Sigmoid colon (tissue), 6 donors: ENCODE measurements at regions not wholly inside any gene's neighbourhood (a gene's known extent, or its start where the extent isn't known, plus 50 kb on each side); places are given as distances from the start of the nearest gene placed in this dataset.

Source experiments
- DNase-seq: peaks from one replicate; pipeline ENCODE4 v3.0.0-alpha.2; 2019
- H3K27ac ChIP-seq, 4 donors: fragments of 200-600 bp; sonication (generic); one replicate each; pipeline ENCODE4 v1.5.1; 2016 to 2019; ENCODE audit warnings: mild to moderate bottlenecking in 1 of 4
- H3K27me3 ChIP-seq, 3 donors: fragments of 200-600 bp; sonication (generic); one replicate each; pipeline ENCODE4 v1.5.1; 2019; ENCODE audit warnings: mild to moderate bottlenecking in 1 of 3
- H3K36me3 ChIP-seq, 4 donors: fragments of 200-600 bp; sonication (generic); one replicate each; pipeline ENCODE4 v1.5.1; 2016 to 2019
- H3K4me1 ChIP-seq, 4 donors: fragments of 200-600 bp; sonication (generic); one replicate each; pipeline ENCODE4 v1.5.1; 2017 to 2019
- H3K4me3 ChIP-seq, 4 donors: fragments of 200-600 bp; sonication (generic); one replicate each; pipeline ENCODE4 v1.5.1; 2017 to 2019; ENCODE audit warnings: mild to moderate bottlenecking in 2 of 4, moderate library complexity in 1 of 4
- H3K9me3 ChIP-seq, 4 donors: fragments of 200-600 bp in 3 of 4; sonication (generic) in 3 of 4; one replicate each; pipeline versions ENCODE4 v1.5.1 to v1.6.1; 2013 to 2019
- CTCF ChIP-seq, 4 experiments: fragments of 450-650 bp in 3 of 4; fragments of 200-600 bp in 1 of 4; IDR thresholded peaks; one replicate each; pipeline ENCODE4 v1.5.1; 2016 to 2019; ENCODE audit warnings: antibody characterized with exemption in 4 of 4, mild to moderate bottlenecking in 3 of 4, moderate library complexity in 2 of 4
- EP300 ChIP-seq, 4 donors: sonication (generic); formaldehyde crosslinking; IDR thresholded peaks; one replicate each; pipeline ENCODE4 v1.6.1; 2017; ENCODE audit warnings: antibody characterized with exemption in 4 of 4
- POLR2A ChIP-seq, 2 donors: fragments of 450-650 bp; IDR thresholded peaks; one replicate each; pipeline ENCODE4 v1.6.1; 2016; ENCODE audit warnings: antibody characterized with exemption in 2 of 2, mild to moderate bottlenecking in 2 of 2, moderate library complexity in 2 of 2
- POLR2AphosphoS5 ChIP-seq, 4 donors: sonication (generic); formaldehyde crosslinking; IDR thresholded peaks; one replicate each; pipeline ENCODE4 v1.6.1; 2017; ENCODE audit warnings: antibody characterized with exemption in 4 of 4
- WGBS, 2 donors: extraction: QIAGEN DNeasy Blood & Tissue Kit; methylation state at CpG; one replicate each; pipeline ENCODE4 v1.1.7; 2013; 5-methylcytosine and 5-hydroxymethylcytosine counted together
- intact Hi-C: fragments of 100-400 bp; cut with DNase I; formaldehyde crosslinking; loops from one replicate; pipeline ENCODE4 v1.15.1; 2023
- donor health status: healthy with polysubstance abuse.
- donor health status: healthy.

DNA sequence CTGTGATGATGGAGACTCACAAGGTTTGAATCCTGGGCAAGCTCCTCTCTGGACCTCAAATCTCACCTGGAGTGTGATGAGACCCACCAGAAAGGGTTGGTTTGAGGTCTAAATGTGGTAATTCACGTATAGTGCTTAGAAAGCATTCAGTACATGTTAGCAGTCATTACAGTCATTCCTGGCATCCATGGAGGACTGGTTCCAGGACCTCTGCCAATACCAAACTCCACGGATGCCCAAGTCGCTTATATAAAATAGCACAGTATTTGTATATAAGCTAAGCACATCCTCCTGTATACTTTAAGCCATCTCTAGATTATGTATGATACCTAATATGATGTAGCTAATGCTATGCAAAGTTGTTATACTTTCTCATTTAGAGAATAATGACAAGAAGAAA is 67.6 kb upstream of the CYP2D6 start:
- Histone ChIP-seq H3K4me1 (peaks cover 0 to 3% (median 0%) of the 10 kb centered on the region in 4 donors), H3K27ac (no peak overlapping the region), H3K4me3 (no peak overlapping the region), H3K27me3 (no peaks in the 10 kb centered on the region), H3K9me3 (no peaks in the 10 kb centered on the region), H3K36me3 (no peaks in the 10 kb centered on the region)
- 83% methylated on average over 3 of the region's 3 CpGs for WGBS, 2 donors
- no peak for TF ChIP-seq POLR2AphosphoS5 (IDR thresholded peaks at IDR 0.05)
- no peak for TF ChIP-seq POLR2A (IDR thresholded peaks at IDR 0.05)
- TF ChIP-seq EP300 (IDR thresholded peaks at IDR 0.05), result no peak
- no peak for TF ChIP-seq CTCF (IDR thresholded peaks at IDR 0.05)
- intact Hi-C loops, result no loop called here
- DNase-seq, result no peak

DNA sequence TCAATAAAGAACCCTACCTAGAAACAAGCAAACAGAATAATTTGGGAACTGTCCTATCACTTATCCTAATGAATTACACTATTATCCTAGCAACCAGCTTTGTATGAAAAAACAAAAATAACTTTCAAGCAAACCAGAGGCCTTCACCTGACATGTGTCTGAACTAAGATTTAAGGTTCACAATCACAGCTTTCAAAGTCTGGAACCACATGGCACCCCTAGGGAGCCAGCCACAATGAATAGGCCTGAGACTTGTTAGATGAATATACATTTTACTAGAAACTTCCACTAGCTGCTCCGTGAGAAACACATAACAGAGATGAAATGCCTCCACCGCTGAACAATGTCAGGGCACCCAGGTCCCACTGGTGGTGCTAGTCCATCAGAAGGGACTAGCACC is 65.8 kb upstream of the CYP2D6 start:
- no peak overlapping the region for H3K4me3 ChIP-seq
- WGBS, 2 donors, result 89 to 97% methylated on average over 2 of the region's 2 CpGs
- no peak for DNase-seq
- H3K4me1 ChIP-seq, result peaks cover 0 to 10% (median 2%) of the 10 kb centered on the region in 4 donors
- H3K27me3 ChIP-seq, result no peaks in the 10 kb centered on the region
- H3K27ac ChIP-seq, result no peak overlapping the region
- TF ChIP-seq EP300 (IDR thresholded peaks at IDR 0.05), result no peak
- no peak for TF ChIP-seq CTCF (IDR thresholded peaks at IDR 0.05)
- no peak for TF ChIP-seq POLR2A (IDR thresholded peaks at IDR 0.05)
- no peak for TF ChIP-seq POLR2AphosphoS5 (IDR thresholded peaks at IDR 0.05)
- no peaks in the 10 kb centered on the region for H3K36me3 ChIP-seq
- H3K9me3 ChIP-seq, result no peaks in the 10 kb centered on the region
- intact Hi-C loops, result no loop called here

DNA sequence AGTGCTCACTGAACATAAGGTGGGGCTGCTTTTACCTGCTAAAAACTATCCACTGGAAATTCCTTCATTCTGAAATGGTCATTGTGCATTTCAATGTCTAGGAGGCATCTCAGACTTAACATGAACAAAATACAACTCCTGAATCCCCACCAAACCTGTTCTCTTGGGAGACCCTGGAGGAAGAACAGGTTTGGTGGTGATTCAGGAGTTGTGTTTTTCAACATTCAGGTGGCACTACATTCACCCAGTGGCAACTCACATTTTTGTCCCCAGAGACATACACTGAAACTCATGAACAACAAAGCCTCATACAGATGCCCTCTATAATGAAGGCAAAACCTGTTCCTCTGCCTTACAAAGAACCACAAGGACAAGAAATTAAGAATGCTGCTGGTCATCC is 64.3 kb upstream of the CYP2D6 start:
- no peak overlapping the region for H3K4me3 ChIP-seq
- intact Hi-C loops, result no loop called here

DNA sequence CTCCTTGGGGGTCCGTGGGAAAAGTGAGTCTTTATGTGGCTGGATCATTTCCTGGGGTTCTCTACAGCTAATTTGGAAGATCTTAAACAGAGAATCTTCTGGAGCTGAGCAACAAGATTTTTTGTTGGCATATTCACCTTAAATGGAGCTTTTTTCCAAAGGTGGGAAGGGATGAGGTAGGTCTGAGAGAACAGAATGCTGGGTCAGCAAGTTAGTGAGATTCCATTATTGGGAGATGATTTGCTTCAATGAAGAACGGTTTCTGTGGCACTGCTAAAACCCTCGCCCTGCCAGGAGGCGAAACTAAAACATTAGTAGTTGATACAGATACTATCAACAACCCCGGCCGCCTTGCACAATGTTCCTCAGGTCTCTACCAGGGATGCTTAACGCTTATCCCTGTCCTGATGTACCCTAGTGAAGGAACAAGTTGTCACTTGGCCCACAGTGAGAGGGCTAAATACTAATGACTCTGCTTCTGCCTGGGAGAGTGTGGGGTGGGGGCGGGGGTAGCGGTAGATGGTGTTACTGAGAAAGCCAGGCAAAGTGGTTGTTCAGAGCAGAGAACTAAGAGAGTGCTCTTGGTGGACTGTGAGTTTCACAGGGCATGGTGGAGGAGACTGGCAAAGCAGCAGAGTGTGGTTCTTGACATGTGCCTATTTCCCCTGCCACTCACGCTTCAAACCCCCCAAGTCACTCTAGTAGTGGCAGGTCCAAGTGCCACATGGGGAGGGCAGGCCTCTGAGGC is 63.7 kb upstream of the CYP2D6 start:
- 94 to 95% methylated on average over 10 of the region's 10 CpGs for WGBS, 2 donors
- intact Hi-C loops, result no loop called here
- Histone ChIP-seq H3K27me3 (no peaks in the 10 kb centered on the region), H3K9me3 (no peaks in the 10 kb centered on the region), H3K4me3 (no peak overlapping the region), H3K36me3 (no peaks in the 10 kb centered on the region), H3K27ac (no peak overlapping the region), H3K4me1 (peaks cover 0 to 10% (median 2%) of the 10 kb centered on the region in 4 donors)
- no peak for TF ChIP-seq POLR2AphosphoS5 (IDR thresholded peaks at IDR 0.05)
- TF ChIP-seq CTCF (IDR thresholded peaks at IDR 0.05), result no peak
- TF ChIP-seq POLR2A (IDR thresholded peaks at IDR 0.05), result no peak
- no peak for TF ChIP-seq EP300 (IDR thresholded peaks at IDR 0.05)
- no peak for DNase-seq

More for the DNA sequence above, 64.3 kb upstream of the CYP2D6 start:
- no peak for TF ChIP-seq EP300 (IDR thresholded peaks at IDR 0.05)
- TF ChIP-seq POLR2A (IDR thresholded peaks at IDR 0.05), result no peak
- TF ChIP-seq POLR2AphosphoS5 (IDR thresholded peaks at IDR 0.05), result no peak
- no peak for TF ChIP-seq CTCF (IDR thresholded peaks at IDR 0.05)
- Histone ChIP-seq H3K9me3 (no peaks in the 10 kb centered on the region), H3K27ac (no peak overlapping the region), H3K36me3 (no peaks in the 10 kb centered on the region), H3K4me1 (peaks cover 0 to 10% (median 2%) of the 10 kb centered on the region in 4 donors), H3K27me3 (no peaks in the 10 kb centered on the region)
- DNase-seq, result no peak

GRCh38 chr22:42192547-42192946 is 61.9 kb upstream of the CYP2D6 start:
- 62 to 69% methylated on average over 3 of the region's 3 CpGs for WGBS, 2 donors
- no peak overlapping the region for H3K4me3 ChIP-seq
- H3K27ac ChIP-seq, result no peak overlapping the region
- H3K4me1 ChIP-seq, result peaks cover 0 to 10% (median 2%) of the 10 kb centered on the region in 4 donors
- H3K9me3 ChIP-seq, result no peaks in the 10 kb centered on the region
- DNase-seq, result no peak
- no peak for TF ChIP-seq CTCF (IDR thresholded peaks at IDR 0.05)
- intact Hi-C loops, result no loop called here
- H3K27me3 ChIP-seq, result no peaks in the 10 kb centered on the region
- H3K36me3 ChIP-seq, result no peaks in the 10 kb centered on the region
